ENCODE measurements at regions not wholly inside any gene's neighbourhood (a gene's known extent, or its start where the extent isn't known, plus 50 kb on each side); places are given as distances from the start of the nearest gene placed in this dataset.

DNA sequence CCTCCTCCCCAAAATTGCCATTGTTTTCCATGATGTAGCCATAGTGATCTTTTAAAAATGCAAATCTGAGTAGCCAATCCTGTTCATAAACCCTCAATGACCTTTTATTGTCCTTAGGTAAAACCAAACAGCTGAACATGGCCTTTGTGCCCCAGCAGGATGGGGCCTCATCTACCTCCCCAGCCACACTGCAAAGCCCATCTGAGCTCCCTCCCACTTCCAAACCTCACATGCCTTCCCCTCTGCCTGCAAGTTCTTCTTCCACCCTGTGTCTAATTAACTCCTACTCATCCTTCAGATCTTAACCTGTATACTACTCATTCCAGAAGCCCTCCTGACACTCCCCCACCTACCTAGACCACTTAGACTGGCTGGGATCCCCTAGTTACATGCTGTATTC lies 178.8 kb upstream of the NPVF start:
- TF ChIP-seq, protein P1, sequence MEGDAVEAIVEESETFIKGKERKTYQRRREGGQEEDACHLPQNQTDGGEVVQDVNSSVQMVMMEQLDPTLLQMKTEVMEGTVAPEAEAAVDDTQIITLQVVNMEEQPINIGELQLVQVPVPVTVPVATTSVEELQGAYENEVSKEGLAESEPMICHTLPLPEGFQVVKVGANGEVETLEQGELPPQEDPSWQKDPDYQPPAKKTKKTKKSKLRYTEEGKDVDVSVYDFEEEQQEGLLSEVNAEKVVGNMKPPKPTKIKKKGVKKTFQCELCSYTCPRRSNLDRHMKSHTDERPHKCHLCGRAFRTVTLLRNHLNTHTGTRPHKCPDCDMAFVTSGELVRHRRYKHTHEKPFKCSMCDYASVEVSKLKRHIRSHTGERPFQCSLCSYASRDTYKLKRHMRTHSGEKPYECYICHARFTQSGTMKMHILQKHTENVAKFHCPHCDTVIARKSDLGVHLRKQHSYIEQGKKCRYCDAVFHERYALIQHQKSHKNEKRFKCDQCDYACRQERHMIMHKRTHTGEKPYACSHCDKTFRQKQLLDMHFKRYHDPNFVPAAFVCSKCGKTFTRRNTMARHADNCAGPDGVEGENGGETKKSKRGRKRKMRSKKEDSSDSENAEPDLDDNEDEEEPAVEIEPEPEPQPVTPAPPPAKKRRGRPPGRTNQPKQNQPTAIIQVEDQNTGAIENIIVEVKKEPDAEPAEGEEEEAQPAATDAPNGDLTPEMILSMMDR (IDR thresholded peaks at IDR 0.05 in 2 of 3, conservative IDR thresholded peaks at IDR 0.05 in 1 of 3; ENCODE audit: borderline replicate concordance in 1 of 3, insufficient read depth in 1 of 3, low read depth in 2 of 3, low read length in 2 of 3) = no peak
- TF ChIP-seq POLR2A (IDR thresholded peaks at IDR 0.05; ENCODE audit: borderline replicate concordance, extremely low read depth, insufficient read depth, insufficient read length) (no peak), POLR2AphosphoS5 (IDR thresholded peaks at IDR 0.05; ENCODE audit: low read depth, low read length) (no peak), ZFX (IDR thresholded peaks at IDR 0.05) (no peak), SIN3A (IDR thresholded peaks at IDR 0.05; ENCODE audit: low read depth) (no peak), RAD21 (IDR thresholded peaks at IDR 0.05; ENCODE audit: low read depth) (no peak), ZBTB33 (IDR thresholded peaks at IDR 0.05; ENCODE audit: extremely low read depth, insufficient replicate concordance, low read length) (no peak)
- TF ChIP-seq, protein P2, sequence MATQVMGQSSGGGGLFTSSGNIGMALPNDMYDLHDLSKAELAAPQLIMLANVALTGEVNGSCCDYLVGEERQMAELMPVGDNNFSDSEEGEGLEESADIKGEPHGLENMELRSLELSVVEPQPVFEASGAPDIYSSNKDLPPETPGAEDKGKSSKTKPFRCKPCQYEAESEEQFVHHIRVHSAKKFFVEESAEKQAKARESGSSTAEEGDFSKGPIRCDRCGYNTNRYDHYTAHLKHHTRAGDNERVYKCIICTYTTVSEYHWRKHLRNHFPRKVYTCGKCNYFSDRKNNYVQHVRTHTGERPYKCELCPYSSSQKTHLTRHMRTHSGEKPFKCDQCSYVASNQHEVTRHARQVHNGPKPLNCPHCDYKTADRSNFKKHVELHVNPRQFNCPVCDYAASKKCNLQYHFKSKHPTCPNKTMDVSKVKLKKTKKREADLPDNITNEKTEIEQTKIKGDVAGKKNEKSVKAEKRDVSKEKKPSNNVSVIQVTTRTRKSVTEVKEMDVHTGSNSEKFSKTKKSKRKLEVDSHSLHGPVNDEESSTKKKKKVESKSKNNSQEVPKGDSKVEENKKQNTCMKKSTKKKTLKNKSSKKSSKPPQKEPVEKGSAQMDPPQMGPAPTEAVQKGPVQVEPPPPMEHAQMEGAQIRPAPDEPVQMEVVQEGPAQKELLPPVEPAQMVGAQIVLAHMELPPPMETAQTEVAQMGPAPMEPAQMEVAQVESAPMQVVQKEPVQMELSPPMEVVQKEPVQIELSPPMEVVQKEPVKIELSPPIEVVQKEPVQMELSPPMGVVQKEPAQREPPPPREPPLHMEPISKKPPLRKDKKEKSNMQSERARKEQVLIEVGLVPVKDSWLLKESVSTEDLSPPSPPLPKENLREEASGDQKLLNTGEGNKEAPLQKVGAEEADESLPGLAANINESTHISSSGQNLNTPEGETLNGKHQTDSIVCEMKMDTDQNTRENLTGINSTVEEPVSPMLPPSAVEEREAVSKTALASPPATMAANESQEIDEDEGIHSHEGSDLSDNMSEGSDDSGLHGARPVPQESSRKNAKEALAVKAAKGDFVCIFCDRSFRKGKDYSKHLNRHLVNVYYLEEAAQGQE (IDR thresholded peaks at IDR 0.05; ENCODE audit: low read depth) = no peak

All from HCT116 (cell line).